ENCODE measurements at regions not wholly inside any gene's neighbourhood (a gene's known extent, or its start where the extent isn't known, plus 50 kb on each side); places are given as distances from the start of the nearest gene placed in this dataset.

- TF ChIP-seq ZBTB33 (IDR thresholded peaks at IDR 0.05) (no peak), MAX (IDR thresholded peaks at IDR 0.05) (no peak), YY1 (IDR thresholded peaks at IDR 0.05) (no peak), RAD21 (IDR thresholded peaks at IDR 0.05) (no peak)
Measured at GRCh38 chr2:18975506-18976167, 382.8 kb downstream of the OSR1 start (continued).

- Histone ChIP-seq H3K4me1 (ENCODE audit: control insufficient read depth in 4 of 4, insufficient read depth in 4 of 4, low read length in 3 of 4) (peaks cover 3 to 14% (median 5%) of the 10 kb centered on the region in 4 donors), H3K36me3 (ENCODE audit: control insufficient read depth in 4 of 4, insufficient read depth in 3 of 4, low read depth in 1 of 4, low read length in 3 of 4) (no peaks in the 10 kb centered on the region), H3K9me3 (ENCODE audit: control insufficient read depth in 4 of 4, low read length in 3 of 4) (no peaks in the 10 kb centered on the region), H3K4me3 (ENCODE audit: low read depth in 1 of 3, low read length in 3 of 3) (no peak overlapping the region), H3K27me3 (ENCODE audit: control insufficient read depth in 4 of 4, insufficient read depth in 4 of 4, low read length in 3 of 4) (no peaks in the 10 kb centered on the region), H3K27ac (ENCODE audit: low read depth in 1 of 2, low read length in 2 of 2) (no peak overlapping the region), H3K9ac (ENCODE audit: low read depth in 1 of 2, low read length in 2 of 2) (no peak overlapping the region)
- DNase-seq (ENCODE audit: low spot score) = no peak
- TF ChIP-seq TAF1 (conservative IDR thresholded peaks at IDR 0.05) = no peak
- no peak for TF ChIP-seq SP1 (IDR thresholded peaks at IDR 0.05)
- TF ChIP-seq ZBTB33 (IDR thresholded peaks at IDR 0.05) = no peak
- no peak for TF ChIP-seq FOXA1 (IDR thresholded peaks at IDR 0.05)
- TF ChIP-seq NR2F2 (IDR thresholded peaks at IDR 0.05) = no peak
- TF ChIP-seq RAD21 (IDR thresholded peaks at IDR 0.05) = no peak
- no peak for TF ChIP-seq JUND (IDR thresholded peaks at IDR 0.05)
- TF ChIP-seq HNF4A (conservative IDR thresholded peaks at IDR 0.05) = no peak
- TF ChIP-seq EGR1 (IDR thresholded peaks at IDR 0.05; ENCODE audit: low read depth in 2 of 2) = no peak
- no peak for TF ChIP-seq FOXA2 (IDR thresholded peaks at IDR 0.05)
- no peak for TF ChIP-seq YY1 (IDR thresholded peaks at IDR 0.05)
- no peak for TF ChIP-seq GABPA (IDR thresholded peaks at IDR 0.05 in 1 of 2, conservative IDR thresholded peaks at IDR 0.05 in 1 of 2)
- TF ChIP-seq HNF4G (IDR thresholded peaks at IDR 0.05) = no peak
- TF ChIP-seq MAX (IDR thresholded peaks at IDR 0.05) = no peak
- TF ChIP-seq CTCF (IDR thresholded peaks at IDR 0.05; ENCODE audit: low read depth, low read length, missing input control) = no peak
- no peak for TF ChIP-seq REST (IDR thresholded peaks at IDR 0.05)
- no peak for TF ChIP-seq RXRA (IDR thresholded peaks at IDR 0.05)
- no peak for TF ChIP-seq ATF3 (IDR thresholded peaks at IDR 0.05)
Measured at GRCh38 chr2:18971628-18972027, 382.3 kb upstream of the NT5C1B start.

Data from liver (tissue), 7 donors.